IPS-18a (cell line): ENCODE measurements at regions not wholly inside any gene's neighbourhood (a gene's known extent, or its start where the extent isn't known, plus 50 kb on each side); places are given as distances from the start of the nearest gene placed in this dataset.
A peak's percentile ranks its signal among the peaks of the same experiment; 100 is the strongest.

ENCODE experiments used
- H3K27ac ChIP-seq: one replicate; pipeline ENCODE4 v1.5.1; 2013; ENCODE audit warnings: low read length
- H3K27me3 ChIP-seq: one replicate; pipeline ENCODE4 v1.6.1; 2013; ENCODE audit warnings: mild to moderate bottlenecking, low read length; ENCODE audit not compliant: control insufficient read depth, insufficient read depth
- H3K36me3 ChIP-seq: one replicate; pipeline ENCODE4 v1.6.1; 2013; ENCODE audit warnings: low read depth, low read length; ENCODE audit not compliant: control insufficient read depth
- H3K4me1 ChIP-seq: one replicate; pipeline ENCODE4 v1.6.1; 2013; ENCODE audit warnings: low read depth, low read length; ENCODE audit not compliant: control insufficient read depth
- H3K4me3 ChIP-seq: one replicate; pipeline ENCODE4 v1.5.1; 2013; ENCODE audit warnings: low read length
- H3K9ac ChIP-seq: one replicate; pipeline ENCODE4 v1.6.1; 2013; ENCODE audit warnings: mild to moderate bottlenecking, low read length, moderate library complexity
- H3K9me3 ChIP-seq: one replicate; pipeline ENCODE4 v1.6.1; 2013; ENCODE audit warnings: low read depth, low read length; ENCODE audit not compliant: control insufficient read depth

GRCh38 chr2:186093174-186093573 lies 354.6 kb downstream of the FSIP2 start:
- Histone ChIP-seq H3K4me3 (no peak overlapping the region), H3K27me3 (no peaks in the 10 kb centered on the region), H3K27ac (no peak overlapping the region), H3K9ac (no peak overlapping the region), H3K36me3 (no peaks in the 10 kb centered on the region), H3K4me1 (no peaks in the 10 kb centered on the region), H3K9me3 (no peaks in the 10 kb centered on the region)

GRCh38 chr2:186098821-186099220 lies 360.2 kb downstream of the FSIP2 start:
- H3K4me3 ChIP-seq, result no peak overlapping the region
- no peak overlapping the region for H3K27ac ChIP-seq
- peaks cover 4% of the 10 kb centered on the region for H3K4me1 ChIP-seq
- no peaks in the 10 kb centered on the region for H3K9me3 ChIP-seq
- no peaks in the 10 kb centered on the region for H3K27me3 ChIP-seq
- H3K36me3 ChIP-seq, result no peaks in the 10 kb centered on the region
- H3K9ac ChIP-seq, result no peak overlapping the region

DNA sequence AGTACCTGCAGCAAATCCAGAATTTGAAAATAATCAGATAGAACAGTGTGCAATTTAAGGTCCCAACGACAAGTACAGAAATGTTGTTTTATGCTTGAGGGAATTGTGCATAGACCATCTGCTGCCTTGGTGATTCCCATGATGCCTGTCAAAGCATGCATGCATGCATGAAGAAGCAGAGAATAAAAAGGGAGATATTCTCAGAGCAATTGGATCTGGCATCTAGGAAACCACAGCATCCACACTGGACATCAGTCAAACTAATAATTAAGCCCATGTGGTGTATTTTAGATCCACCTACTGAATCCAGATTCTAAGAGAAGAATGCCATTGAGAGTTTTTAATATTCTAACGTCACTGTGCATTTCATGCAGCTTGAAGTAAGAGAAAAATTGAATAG lies 361.2 kb downstream of the FSIP2 start:
- no peaks in the 10 kb centered on the region for H3K9me3 ChIP-seq
- peaks cover 4% of the 10 kb centered on the region for H3K4me1 ChIP-seq
- H3K4me3 ChIP-seq, result no peak overlapping the region
- no peak overlapping the region for H3K9ac ChIP-seq
- no peak overlapping the region for H3K27ac ChIP-seq
- H3K36me3 ChIP-seq, result no peaks in the 10 kb centered on the region
- H3K27me3 ChIP-seq, result no peaks in the 10 kb centered on the region

GRCh38 chr2:186100636-186101035 lies 362.0 kb downstream of the FSIP2 start:
- H3K9me3 ChIP-seq, result no peaks in the 10 kb centered on the region
- no peak overlapping the region for H3K4me3 ChIP-seq
- no peak overlapping the region for H3K9ac ChIP-seq
- no peak overlapping the region for H3K27ac ChIP-seq
- no peaks in the 10 kb centered on the region for H3K36me3 ChIP-seq
- H3K27me3 ChIP-seq, result no peaks in the 10 kb centered on the region
- peaks cover 4% of the 10 kb centered on the region for H3K4me1 ChIP-seq

DNA sequence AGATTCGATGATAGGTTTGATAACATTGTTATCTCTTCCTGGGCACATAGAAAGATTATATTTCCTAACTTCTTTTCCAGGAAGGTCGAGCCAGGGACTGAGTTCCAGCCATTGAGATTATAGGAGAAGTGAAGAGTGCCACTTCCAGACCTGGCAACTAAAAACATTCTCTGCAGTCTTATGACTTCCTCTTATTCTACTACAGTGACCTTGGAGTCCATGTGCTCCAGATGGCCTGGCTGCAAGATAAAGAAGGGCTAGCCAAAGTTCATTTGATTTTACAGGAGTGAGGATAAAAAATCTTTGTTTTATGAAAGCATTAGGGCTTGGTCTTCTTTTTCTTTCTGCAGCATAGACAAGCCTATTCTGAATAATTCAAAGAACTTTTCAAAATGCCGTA lies 363.0 kb downstream of the FSIP2 start:
- H3K9me3 ChIP-seq, result no peaks in the 10 kb centered on the region
- H3K9ac ChIP-seq, result no peak overlapping the region
- no peak overlapping the region for H3K4me3 ChIP-seq

GRCh38 chr2:186103276-186103675 lies 364.7 kb downstream of the FSIP2 start:
- H3K9me3 ChIP-seq, result no peaks in the 10 kb centered on the region
- H3K27ac ChIP-seq, result no peak overlapping the region

More for the DNA sequence above, 363.0 kb downstream of the FSIP2 start:
- Histone ChIP-seq H3K27me3 (no peaks in the 10 kb centered on the region), H3K27ac (no peak overlapping the region), H3K36me3 (no peaks in the 10 kb centered on the region), H3K4me1 (peaks cover 4% of the 10 kb centered on the region)

DNA sequence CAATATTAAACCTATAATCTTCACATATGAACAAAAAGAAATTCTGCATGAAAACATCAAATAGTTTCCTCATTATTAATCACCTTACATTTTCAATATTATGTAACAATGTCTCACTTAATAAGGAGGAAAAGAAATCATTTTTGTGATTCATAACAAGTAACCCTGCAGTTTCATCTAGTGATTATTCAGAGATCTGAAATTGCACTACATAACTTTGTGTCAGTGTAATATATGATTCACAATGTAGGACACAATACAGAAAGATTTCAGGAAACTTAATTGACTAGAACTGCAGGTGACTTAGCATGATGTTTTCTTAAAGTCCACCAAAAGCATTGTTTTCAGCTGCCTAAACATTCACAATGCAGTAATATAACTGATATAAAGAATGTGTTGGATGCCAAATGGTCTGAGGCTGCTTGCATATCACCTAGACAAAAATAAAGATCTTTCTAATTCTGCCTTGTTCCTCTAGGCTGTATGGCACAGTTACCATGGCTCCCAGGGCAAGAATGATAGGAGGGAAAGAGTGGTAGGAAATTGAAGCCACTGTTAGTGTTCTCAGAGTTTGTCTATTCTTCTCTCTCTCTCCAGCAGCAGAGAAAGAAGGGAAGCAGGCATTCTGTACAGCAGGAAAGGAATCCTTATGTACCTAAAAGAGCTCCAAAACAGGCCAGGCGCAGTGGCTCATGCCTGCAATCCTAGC lies 366.6 kb downstream of the FSIP2 start:
- no peaks in the 10 kb centered on the region for H3K9me3 ChIP-seq
- H3K9ac ChIP-seq, result no peak overlapping the region
- no peaks in the 10 kb centered on the region for H3K27me3 ChIP-seq
- no peak overlapping the region for H3K27ac ChIP-seq
- no peak overlapping the region for H3K4me3 ChIP-seq
- peaks cover 4% of the 10 kb centered on the region for H3K4me1 ChIP-seq
- no peaks in the 10 kb centered on the region for H3K36me3 ChIP-seq

More at GRCh38 chr2:186103276-186103675, 364.7 kb downstream of the FSIP2 start:
- Histone ChIP-seq H3K9ac (no peak overlapping the region), H3K4me3 (no peak overlapping the region), H3K4me1 (peaks cover 4% of the 10 kb centered on the region), H3K27me3 (no peaks in the 10 kb centered on the region), H3K36me3 (no peaks in the 10 kb centered on the region)

GRCh38 chr2:186108470-186108869 lies 369.9 kb downstream of the FSIP2 start:
- Histone ChIP-seq H3K36me3 (no peaks in the 10 kb centered on the region), H3K27ac (no peak overlapping the region), H3K27me3 (no peaks in the 10 kb centered on the region), H3K9me3 (no peaks in the 10 kb centered on the region), H3K4me1 (peaks cover 4% of the 10 kb centered on the region), H3K9ac (no peak overlapping the region), H3K4me3 (no peak overlapping the region)

DNA sequence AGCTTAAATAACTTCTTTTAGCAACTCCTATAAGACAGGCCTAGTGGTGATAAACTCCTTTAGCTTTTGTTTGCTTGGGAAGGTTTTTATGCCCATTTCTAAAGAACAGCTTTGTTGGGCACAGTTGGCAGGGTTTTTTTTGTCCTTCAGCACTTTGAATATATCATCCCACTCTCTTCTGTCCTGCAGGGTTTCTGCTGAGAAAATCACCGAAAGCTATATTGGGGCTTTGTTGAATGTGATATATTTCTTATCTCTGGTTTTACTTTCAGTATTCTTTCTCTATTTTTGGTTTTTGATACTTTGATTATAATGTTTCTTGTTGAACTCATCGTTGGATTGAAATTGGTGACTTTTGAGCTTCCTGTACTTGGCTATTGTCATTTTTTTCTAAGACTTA lies 372.8 kb upstream of the ZC3H15 start:
- H3K9me3 ChIP-seq, result no peaks in the 10 kb centered on the region
- no peak overlapping the region for H3K9ac ChIP-seq
- no peaks in the 10 kb centered on the region for H3K36me3 ChIP-seq
- H3K27ac ChIP-seq, result no peak overlapping the region
- H3K4me3 ChIP-seq, result no peak overlapping the region
- no peaks in the 10 kb centered on the region for H3K27me3 ChIP-seq
- no peaks in the 10 kb centered on the region for H3K4me1 ChIP-seq

GRCh38 chr2:186125156-186125555 lies 360.9 kb upstream of the ZC3H15 start:
- peaks cover 38% of the 10 kb centered on the region for H3K4me1 ChIP-seq
- peak overlapping the region; percentile 38 for H3K9ac ChIP-seq
- H3K27me3 ChIP-seq, result no peaks in the 10 kb centered on the region
- no peaks in the 10 kb centered on the region for H3K36me3 ChIP-seq
- peak overlapping the region; percentile 46 for H3K27ac ChIP-seq
- peak overlapping the region; percentile 50 for H3K4me3 ChIP-seq
- no peaks in the 10 kb centered on the region for H3K9me3 ChIP-seq

- Histone ChIP-seq H3K9me3 (no peaks in the 10 kb centered on the region), H3K27ac (peak overlapping the region; percentile 46), H3K36me3 (no peaks in the 10 kb centered on the region), H3K27me3 (no peaks in the 10 kb centered on the region), H3K4me1 (peaks cover 43% of the 10 kb centered on the region), H3K9ac (peak overlapping the region; percentile 38), H3K4me3 (peak overlapping the region; percentile 50)
These were observed 360.4 kb upstream of the ZC3H15 start for GRCh38 chr2:186125625-186126024.

DNA sequence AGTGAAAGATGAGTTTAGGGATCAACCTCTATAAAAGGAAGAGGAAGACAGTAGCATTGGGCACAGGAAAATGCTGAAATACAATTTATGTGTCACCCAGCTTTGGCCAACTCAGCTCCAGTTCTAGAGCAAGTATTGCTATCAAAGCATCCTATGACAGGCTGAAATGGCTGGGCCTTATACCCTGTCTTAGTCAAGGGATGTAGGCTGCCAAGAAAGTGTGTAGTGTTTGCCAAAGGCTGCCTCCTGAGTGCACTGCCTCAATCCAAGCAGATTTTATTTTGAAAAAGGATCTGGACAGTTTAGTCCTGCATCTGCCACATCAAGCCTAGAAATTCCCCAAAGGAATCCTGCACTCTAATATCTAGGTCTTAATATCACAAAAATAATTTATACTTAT lies 359.9 kb upstream of the ZC3H15 start:
- H3K9ac ChIP-seq, result no peak overlapping the region
- H3K4me3 ChIP-seq, result no peak overlapping the region
- H3K36me3 ChIP-seq, result no peaks in the 10 kb centered on the region
- no peaks in the 10 kb centered on the region for H3K27me3 ChIP-seq
- peaks cover 48% of the 10 kb centered on the region for H3K4me1 ChIP-seq
- H3K9me3 ChIP-seq, result no peaks in the 10 kb centered on the region
- H3K27ac ChIP-seq, result no peak overlapping the region
